Kasumi-1 (cell line): ENCODE measurements at regions not wholly inside any gene's neighbourhood (a gene's known extent, or its start where the extent isn't known, plus 50 kb on each side); places are given as distances from the start of the nearest gene placed in this dataset.
"Not testable (repeated sequence)": the region's sequence is repeated elsewhere in the genome, so short reads cannot be mapped to it uniquely, and the experiment has no call there.

Source experiments
- DNase-seq, 2 experiments: peaks; one replicate each; lab custom pipeline; 2025; lab: John Stamatoyannopoulos, UW

- DNase-seq, result not testable (repeated sequence)
These were observed 161.8 kb downstream of the GOSR1 start for GRCh38 chr17:30638968-30639367.

- not testable (repeated sequence) for DNase-seq
These were observed 154.4 kb downstream of the GOSR1 start for GRCh38 chr17:30631651-30632050.

- not testable (repeated sequence) for DNase-seq
These were observed 148.2 kb downstream of the GOSR1 start for GRCh38 chr17:30625380-30625779.

GRCh38 chr17:30624180-30624579 is 147.0 kb downstream of the GOSR1 start:
- not testable (repeated sequence) for DNase-seq

- not testable (repeated sequence) for DNase-seq
These were observed 132.5 kb downstream of the GOSR1 start for GRCh38 chr17:30609682-30610081.

- no peak for DNase-seq
These were observed 128.3 kb downstream of the GOSR1 start for GRCh38 chr17:30605523-30605922.

- DNase-seq, result no peak
These were observed 127.8 kb downstream of the GOSR1 start for GRCh38 chr17:30605027-30605426.

- DNase-seq, result not testable (repeated sequence)
These were observed 125.2 kb downstream of the GOSR1 start for GRCh38 chr17:30602396-30602795.

GRCh38 chr17:30601984-30602383 is 124.8 kb downstream of the GOSR1 start:
- DNase-seq, result not testable (repeated sequence)

GRCh38 chr17:30600830-30601494 is 123.8 kb downstream of the GOSR1 start:
- peak; percentile 23 to 37 for DNase-seq

- peak; percentile 89 to 90 for DNase-seq
These were observed 123.0 kb downstream of the GOSR1 start for GRCh38 chr17:30600060-30600829.

GRCh38 chr17:30599428-30600059 is 122.3 kb downstream of the GOSR1 start:
- no peak for DNase-seq

GRCh38 chr17:30597776-30598288 is 120.6 kb downstream of the GOSR1 start:
- DNase-seq, result no peak

- DNase-seq, result not testable (repeated sequence)
These were observed 120.0 kb downstream of the GOSR1 start for GRCh38 chr17:30596948-30597775.

- not testable (repeated sequence) for DNase-seq
These were observed 117.8 kb downstream of the GOSR1 start for GRCh38 chr17:30594953-30595371.

- DNase-seq, result no peak
These were observed 117.2 kb downstream of the GOSR1 start for GRCh38 chr17:30594223-30594952.

- peak; percentile 54 to 71 for DNase-seq
These were observed 113.0 kb downstream of the GOSR1 start for GRCh38 chr17:30590081-30590733.

GRCh38 chr17:30589431-30589830 is 112.2 kb downstream of the GOSR1 start:
- DNase-seq, result no peak

GRCh38 chr17:30588798-30589247 is 111.6 kb downstream of the GOSR1 start:
- no peak for DNase-seq
